ENCODE measurements at regions not wholly inside any gene's neighbourhood (a gene's known extent, or its start where the extent isn't known, plus 50 kb on each side); places are given as distances from the start of the nearest gene placed in this dataset.

GRCh38 chr2:105468582-105469042 lies 69.8 kb upstream of the FHL2 start:
- TF ChIP-seq EZH2 (IDR thresholded peaks at IDR 0.05; ENCODE audit: borderline replicate concordance, insufficient read depth, low read length, poor library complexity, severe bottlenecking) (no peak), EP300 (conservative IDR thresholded peaks at IDR 0.05; ENCODE audit: poor library complexity, severe bottlenecking) (no peak), CTCF (IDR thresholded peaks at IDR 0.05; ENCODE audit: poor library complexity, severe bottlenecking) (no peak), RAD21 (conservative IDR thresholded peaks at IDR 0.05) (no peak), SMC3 (conservative IDR thresholded peaks at IDR 0.05; ENCODE audit: poor library complexity) (no peak), REST (IDR thresholded peaks at IDR 0.05; ENCODE audit: borderline replicate concordance) (no peak)
